Astrocyte of the spinal cord (primary cell): ENCODE measurements at regions not wholly inside any gene's neighbourhood (a gene's known extent, or its start where the extent isn't known, plus 50 kb on each side); places are given as distances from the start of the nearest gene placed in this dataset.

Experiments used
- DNase-seq: peaks from one replicate; pipeline ENCODE4 v3.0.0; 2011; ENCODE audit warnings: low read depth, low spot score
- H3K4me3 ChIP-seq: 2 replicates; pipeline ENCODE4 v1.5.1; 2011; ENCODE audit warnings: low read depth, mild to moderate bottlenecking, low read length, moderate library complexity
- CTCF ChIP-seq: IDR thresholded peaks from 2 replicates; pipeline ENCODE4 v1.5.1; 2012; ENCODE audit warnings: low read depth, mild to moderate bottlenecking, low read length, inconsistent platforms
- in situ Hi-C: cut with HindIII; loops from 2 replicates; pipeline ENCODE4 v1.10.0; 2017; ENCODE audit warnings: low sequenced_read_pairs

- peak; percentile 10 for DNase-seq
- TF ChIP-seq CTCF, result no peak
- in situ Hi-C loops, result no loop called here
- H3K4me3 ChIP-seq, result no peak overlapping the region
These were observed 77.7 kb upstream of the FAM3C start for GRCh38 chr7:121473645-121474300.

- H3K4me3 ChIP-seq, result no peak overlapping the region
- TF ChIP-seq CTCF, result no peak
- in situ Hi-C loops, result no loop called here
- DNase-seq, result no peak
These were observed 70.3 kb upstream of the FAM3C start for GRCh38 chr7:121466455-121466854.

- DNase-seq, result no peak
- H3K4me3 ChIP-seq, result no peak overlapping the region
- no peak for TF ChIP-seq CTCF
- in situ Hi-C loops, result no loop called here
These were observed 63.0 kb upstream of the FAM3C start for GRCh38 chr7:121459148-121459547.

- in situ Hi-C loops, result no loop called here
- TF ChIP-seq CTCF, result no peak
- H3K4me3 ChIP-seq, result no peak overlapping the region
- DNase-seq, result no peak
These were observed 60.8 kb upstream of the FAM3C start for GRCh38 chr7:121456785-121457359.

- no peak for DNase-seq
- TF ChIP-seq CTCF, result no peak
- in situ Hi-C loops, result no loop called here
- H3K4me3 ChIP-seq, result no peak overlapping the region
These were observed 59.9 kb upstream of the FAM3C start for GRCh38 chr7:121456015-121456414.

GRCh38 chr7:121452389-121452788 is 56.3 kb upstream of the FAM3C start:
- no peak for DNase-seq
- H3K4me3 ChIP-seq, result no peak overlapping the region
- in situ Hi-C loops, result no loop called here
- TF ChIP-seq CTCF, result no peak
